H7 (cell line): ENCODE measurements at regions not wholly inside any gene's neighbourhood (a gene's known extent, or its start where the extent isn't known, plus 50 kb on each side); places are given as distances from the start of the nearest gene placed in this dataset.
"Not testable (repeated sequence)": the region's sequence is repeated elsewhere in the genome, so short reads cannot be mapped to it uniquely, and the experiment has no call there.

Experiments
- DNase-seq: peaks from one replicate; pipeline ENCODE4 v3.0.0; 2012
- H3K27me3 ChIP-seq: 2 replicates; pipeline ENCODE4 v1.6.0; 2011; ENCODE audit warnings: mild to moderate bottlenecking, low read length; ENCODE audit not compliant: control insufficient read depth, insufficient read depth
- H3K36me3 ChIP-seq: replicated peaks from 2 replicates; pipeline ENCODE4 v1.5.1; 2011; ENCODE audit warnings: low read length; ENCODE audit not compliant: control insufficient read depth, insufficient read depth
- H3K4me3 ChIP-seq: 2 replicates; pipeline ENCODE4 v1.5.1; 2011; ENCODE audit warnings: low read depth, mild to moderate bottlenecking, control low read depth, low read length, moderate library complexity; ENCODE audit not compliant: insufficient read depth

GRCh38 chrX:112931478-112931877 lies 90.8 kb upstream of the AMOT start:
- Histone ChIP-seq H3K27me3 (no peaks in the 10 kb centered on the region), H3K36me3 (no peaks in the 10 kb centered on the region), H3K4me3 (no peak overlapping the region)
- no peak for DNase-seq

- not testable (repeated sequence) for DNase-seq, H3K27me3 ChIP-seq, H3K36me3 ChIP-seq, H3K4me3 ChIP-seq
These were observed 82.8 kb upstream of the AMOT start for GRCh38 chrX:112923381-112923780.

GRCh38 chrX:112913807-112914206 lies 73.2 kb upstream of the AMOT start:
- H3K36me3 ChIP-seq = no peaks in the 10 kb centered on the region
- no peaks in the 10 kb centered on the region for H3K27me3 ChIP-seq
- DNase-seq = no peak
- H3K4me3 ChIP-seq = no peak overlapping the region

- DNase-seq = no peak
- H3K36me3 ChIP-seq = no peaks in the 10 kb centered on the region
- H3K4me3 ChIP-seq = no peak overlapping the region
- no peaks in the 10 kb centered on the region for H3K27me3 ChIP-seq
These were observed 69.8 kb upstream of the AMOT start for GRCh38 chrX:112910418-112910817.

- Histone ChIP-seq H3K27me3 (no peaks in the 10 kb centered on the region), H3K36me3 (no peaks in the 10 kb centered on the region), H3K4me3 (no peak overlapping the region)
- DNase-seq = no peak
These were observed 61.5 kb upstream of the AMOT start for GRCh38 chrX:112901869-112902725.

- DNase-seq = no peak
- no peak overlapping the region for H3K4me3 ChIP-seq
These were observed 55.4 kb upstream of the AMOT start for GRCh38 chrX:112896051-112896450.

More at GRCh38 chrX:112896051-112896450, 55.4 kb upstream of the AMOT start:
- Histone ChIP-seq H3K36me3 (no peaks in the 10 kb centered on the region), H3K27me3 (no peaks in the 10 kb centered on the region)
